SU-DHL-6 (cell line): ENCODE measurements at regions not wholly inside any gene's neighbourhood (a gene's known extent, or its start where the extent isn't known, plus 50 kb on each side); places are given as distances from the start of the nearest gene placed in this dataset.

Experiments used
- H2AFZ ChIP-seq: fragments of 200-600 bp; sonication (generic); 2 replicates; pipeline ENCODE4 v1.6.1; 2014; ENCODE audit warnings: low read depth, mild to moderate bottlenecking, moderate library complexity, mixed read lengths, antibody characterized with exemption, low read length; ENCODE audit not compliant: severe bottlenecking
- H3F3A ChIP-seq: fragments of 200-600 bp; shearing (Covaris generic); 2 replicates; pipeline ENCODE4 v1.6.0; 2016; ENCODE audit warnings: antibody characterized with exemption, mild to moderate bottlenecking; ENCODE audit not compliant: insufficient read depth
- H3K27ac ChIP-seq: fragments of 200-600 bp; sonication (generic); 2 replicates; pipeline ENCODE4 v1.5.1; 2016; ENCODE audit warnings: low read depth, mild to moderate bottlenecking, low read length, moderate library complexity, mixed read lengths
- H3K27me3 ChIP-seq: fragments of 200-600 bp; sonication (generic), shearing (Covaris generic); 2 replicates; pipeline ENCODE4 v1.6.0; 2014; ENCODE audit warnings: mild to moderate bottlenecking, low read length
- H3K36me3 ChIP-seq: fragments of 200-600 bp; sonication (generic); 2 replicates; pipeline ENCODE4 v1.6.1; 2014; ENCODE audit warnings: mild to moderate bottlenecking, low read length, mixed read lengths
- H3K4me2 ChIP-seq: fragments of 300-600, 200-600 bp; shearing (Covaris generic), sonication (generic); 2 replicates; pipeline ENCODE4 v1.6.0; 2014; ENCODE audit warnings: low read length, low read depth, mild to moderate bottlenecking; ENCODE audit not compliant: poor library complexity, severe bottlenecking
- H3K4me3 ChIP-seq: fragments of 200-600 bp; sonication (generic); 2 replicates; pipeline ENCODE4 v1.5.1; 2014; ENCODE audit warnings: antibody characterized with exemption, low read length, mild to moderate bottlenecking, mixed read lengths; ENCODE audit not compliant: insufficient read depth, poor library complexity, severe bottlenecking
- H3K79me2 ChIP-seq: fragments of 200-600 bp; sonication (generic); 2 replicates; pipeline ENCODE4 v1.6.1; 2014; ENCODE audit warnings: mild to moderate bottlenecking, low read length, moderate library complexity; ENCODE audit not compliant: insufficient read depth
- H3K9ac ChIP-seq: fragments of 200-600 bp; sonication (generic); 2 replicates; pipeline ENCODE4 v1.7.0; 2014; ENCODE audit warnings: mild to moderate bottlenecking, low read length
- H3K9me2 ChIP-seq: fragments of 200-600 bp; sonication (generic); replicated peaks from 2 replicates; pipeline ENCODE4 v1.6.1; 2014; ENCODE audit warnings: low read length; ENCODE audit not compliant: insufficient read depth
- H3K9me3 ChIP-seq: fragments of 200-600 bp; sonication (generic); 2 replicates; pipeline ENCODE4 v1.6.1; 2014; ENCODE audit warnings: low read length, mixed read lengths; ENCODE audit not compliant: insufficient read depth
- H4K20me1 ChIP-seq: fragments of 200-600 bp; sonication (generic); 2 replicates; pipeline ENCODE4 v1.6.1; 2014; ENCODE audit warnings: low read depth, mild to moderate bottlenecking, antibody characterized with exemption, low read length, moderate library complexity, mixed read lengths
- CTCF ChIP-seq: fragments of 200-600 bp; sonication (generic); IDR thresholded peaks from one replicate; pipeline ENCODE4 v1.5.1; 2017; ENCODE audit warnings: antibody characterized with exemption, mild to moderate bottlenecking, low read length, moderate library complexity; ENCODE audit not compliant: insufficient read depth, poor library complexity, severe bottlenecking
- EZH2phosphoT487 ChIP-seq: fragments of 200-600 bp; sonication (generic), shearing (Covaris generic); conservative IDR thresholded peaks from 2 replicates; pipeline ENCODE4 v1.6.1; 2018; ENCODE audit warnings: mild to moderate bottlenecking, antibody characterized with exemption, low read length, moderate library complexity, mixed read lengths

- H3F3A ChIP-seq = no peaks in the 10 kb centered on the region
- H2AFZ ChIP-seq = no peak overlapping the region
- H3K9me3 ChIP-seq = no peaks in the 10 kb centered on the region
- no peak overlapping the region for H3K4me2 ChIP-seq
- TF ChIP-seq EZH2phosphoT487 = no peak
- no peak for TF ChIP-seq CTCF
- H4K20me1 ChIP-seq = no peaks in the 10 kb centered on the region
- H3K27ac ChIP-seq = no peak overlapping the region
- H3K9me2 ChIP-seq = no peaks in the 10 kb centered on the region
- no peaks in the 10 kb centered on the region for H3K36me3 ChIP-seq
- no peak overlapping the region for H3K9ac ChIP-seq
- no peaks in the 10 kb centered on the region for H3K27me3 ChIP-seq
- H3K79me2 ChIP-seq = no peaks in the 10 kb centered on the region
- no peak overlapping the region for H3K4me3 ChIP-seq
Measured at GRCh38 chrX:16479206-16479869, 170.6 kb upstream of the S100G start.

- H3K9me3 ChIP-seq = no peaks in the 10 kb centered on the region
- no peaks in the 10 kb centered on the region for H3F3A ChIP-seq
- no peaks in the 10 kb centered on the region for H3K9me2 ChIP-seq
- no peak overlapping the region for H2AFZ ChIP-seq
- H3K79me2 ChIP-seq = no peaks in the 10 kb centered on the region
- H3K9ac ChIP-seq = no peak overlapping the region
- no peaks in the 10 kb centered on the region for H3K27me3 ChIP-seq
- H3K4me2 ChIP-seq = no peak overlapping the region
- H3K4me3 ChIP-seq = no peak overlapping the region
- H3K36me3 ChIP-seq = no peaks in the 10 kb centered on the region
- TF ChIP-seq EZH2phosphoT487 (no peak), CTCF (no peak)
- no peak overlapping the region for H3K27ac ChIP-seq
- H4K20me1 ChIP-seq = no peaks in the 10 kb centered on the region
Measured at GRCh38 chrX:16480049-16480448, 169.9 kb upstream of the S100G start.

DNA sequence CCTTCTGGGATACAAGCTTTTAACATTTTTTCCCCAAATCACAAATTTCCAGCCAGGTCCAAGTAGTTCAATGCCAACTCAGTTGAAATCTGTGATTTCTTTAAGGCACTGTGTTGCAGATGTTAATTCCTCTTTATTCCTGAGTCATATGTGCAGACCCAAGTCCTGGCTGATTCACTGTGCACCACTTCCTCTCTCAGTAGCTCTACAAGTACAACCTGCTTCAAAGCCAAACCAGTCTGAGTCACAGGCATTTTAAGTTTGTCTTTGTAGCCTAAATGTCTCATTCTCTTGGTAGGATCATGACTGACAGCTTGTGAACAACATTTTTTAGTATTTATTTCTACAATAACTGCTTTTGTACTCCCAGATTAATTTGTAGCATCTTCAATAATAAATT lies 165.6 kb upstream of the S100G start:
- no peaks in the 10 kb centered on the region for H3K9me3 ChIP-seq
- no peak overlapping the region for H3K4me3 ChIP-seq
- H3K4me2 ChIP-seq = no peak overlapping the region
- no peak overlapping the region for H3K27ac ChIP-seq
- H3K27me3 ChIP-seq = no peaks in the 10 kb centered on the region
- no peak overlapping the region for H2AFZ ChIP-seq
- H3K36me3 ChIP-seq = no peaks in the 10 kb centered on the region
- H3F3A ChIP-seq = no peaks in the 10 kb centered on the region
- TF ChIP-seq EZH2phosphoT487 (no peak), CTCF (no peak)
- no peaks in the 10 kb centered on the region for H3K9me2 ChIP-seq
- H3K9ac ChIP-seq = no peak overlapping the region
- no peaks in the 10 kb centered on the region for H4K20me1 ChIP-seq
- H3K79me2 ChIP-seq = no peaks in the 10 kb centered on the region
